GM18499 (cell line): ENCODE measurements at regions not wholly inside any gene's neighbourhood (a gene's known extent, or its start where the extent isn't known, plus 50 kb on each side); places are given as distances from the start of the nearest gene placed in this dataset.

Source experiments
- ATAC-seq: cut with Tn5 transposase; IDR thresholded peaks from one replicate; pipeline ENCODE4 v1.9.1; 2021; ENCODE audit warnings: moderate number of reproducible peaks; ENCODE audit not compliant: insufficient read depth, unreplicated experiment

- no peak for ATAC-seq
These were observed 190.2 kb downstream of the GALR1 start for GRCh38 chr18:77439888-77440287.

GRCh38 chr18:77442393-77442792 is 192.7 kb downstream of the GALR1 start:
- ATAC-seq: no peak

GRCh38 chr18:77444385-77444784 is 194.7 kb downstream of the GALR1 start:
- no peak for ATAC-seq

GRCh38 chr18:77448046-77448445 is 198.4 kb downstream of the GALR1 start:
- no peak for ATAC-seq

GRCh38 chr18:77455004-77455403 is 205.4 kb downstream of the GALR1 start:
- ATAC-seq: no peak

- no peak for ATAC-seq
These were observed 208.0 kb downstream of the GALR1 start for GRCh38 chr18:77457681-77458080.

GRCh38 chr18:77461062-77461688 is 211.5 kb downstream of the GALR1 start:
- no peak for ATAC-seq

- ATAC-seq: no peak
These were observed 215.3 kb downstream of the GALR1 start for GRCh38 chr18:77464917-77465316.

GRCh38 chr18:77466890-77467289 is 217.2 kb downstream of the GALR1 start:
- ATAC-seq: no peak

GRCh38 chr18:77469131-77469530 is 219.5 kb downstream of the GALR1 start:
- no peak for ATAC-seq

GRCh38 chr18:77470569-77471413 is 221.1 kb downstream of the GALR1 start:
- ATAC-seq: no peak

- ATAC-seq: no peak
These were observed 222.9 kb downstream of the GALR1 start for GRCh38 chr18:77472509-77472908.

GRCh38 chr18:77478646-77479442 is 229.2 kb downstream of the GALR1 start:
- no peak for ATAC-seq

GRCh38 chr18:77481541-77481940 is 231.9 kb downstream of the GALR1 start:
- no peak for ATAC-seq

- ATAC-seq: no peak
These were observed 232.8 kb downstream of the GALR1 start for GRCh38 chr18:77482190-77483085.

GRCh38 chr18:77486985-77487384 is 237.3 kb downstream of the GALR1 start:
- no peak for ATAC-seq

GRCh38 chr18:77487951-77488740 is 238.5 kb downstream of the GALR1 start:
- no peak for ATAC-seq

GRCh38 chr18:77495079-77495478 is 245.4 kb downstream of the GALR1 start:
- ATAC-seq: no peak

GRCh38 chr18:77495982-77496690 is 246.5 kb downstream of the GALR1 start:
- no peak for ATAC-seq
